Body of pancreas (tissue), 4 donors: ENCODE measurements at regions not wholly inside any gene's neighbourhood (a gene's known extent, or its start where the extent isn't known, plus 50 kb on each side); places are given as distances from the start of the nearest gene placed in this dataset.

Experiments
- CTCF ChIP-seq, 7 experiments: fragments of 450-650 bp in 4 of 7; fragments of 200-600 bp in 3 of 7; sonication (generic) in 3 of 7; IDR thresholded peaks; one replicate each; pipeline ENCODE4 v1.5.1; 2016 to 2019; ENCODE audit warnings: antibody characterized with exemption in 7 of 7
- POLR2A ChIP-seq, 3 donors: fragments of 450-650 bp; IDR thresholded peaks; one replicate each; pipeline ENCODE4 v1.6.1; 2016; ENCODE audit warnings: antibody characterized with exemption in 3 of 3, mild to moderate bottlenecking in 2 of 3

- TF ChIP-seq CTCF (IDR thresholded peaks at IDR 0.05): no peak
- no peak for TF ChIP-seq POLR2A (IDR thresholded peaks at IDR 0.05)
These were observed 72.2 kb upstream of the SFMBT2 start for GRCh38 chr10:7482992-7483391.
